ENCODE measurements at regions not wholly inside any gene's neighbourhood (a gene's known extent, or its start where the extent isn't known, plus 50 kb on each side); places are given as distances from the start of the nearest gene placed in this dataset.

DNA sequence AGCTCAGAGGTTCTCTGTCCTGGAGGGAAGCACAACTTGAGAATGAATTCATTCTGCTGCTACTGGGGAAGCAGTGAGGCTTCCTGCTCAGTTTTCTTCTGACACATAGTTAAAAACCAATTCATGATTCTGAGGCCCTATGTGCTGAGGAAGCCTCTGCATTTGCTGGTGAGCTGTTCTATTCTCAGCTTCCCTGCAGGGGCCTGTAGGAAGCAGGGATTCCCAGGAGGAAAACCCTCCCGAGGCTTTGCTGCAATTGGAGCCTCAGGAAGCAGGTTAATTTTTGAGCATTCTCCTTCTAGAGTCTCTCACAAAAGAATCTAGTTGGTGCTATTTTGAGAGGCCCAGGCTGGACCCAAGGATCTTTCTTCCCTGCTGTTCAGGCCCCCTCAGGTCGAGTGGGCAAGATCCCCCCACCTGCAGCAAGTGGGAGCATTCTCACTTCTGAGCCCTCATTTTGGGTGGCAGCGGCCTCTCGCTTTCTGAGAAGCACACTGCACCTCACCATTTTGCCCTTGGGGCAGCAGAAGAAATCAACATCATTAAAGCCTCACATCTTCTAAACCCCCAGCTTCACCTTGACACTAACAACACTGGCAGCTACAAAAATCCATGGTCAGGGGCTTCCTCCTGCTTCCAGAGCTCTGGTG, 197.5 kb upstream of the TSC22D2 start:
- DNase-seq (ENCODE audit: low spot score), result no peak
- ATAC-seq, result no peak
- intact Hi-C loops (cut with DNase I), result no loop called here

DNA sequence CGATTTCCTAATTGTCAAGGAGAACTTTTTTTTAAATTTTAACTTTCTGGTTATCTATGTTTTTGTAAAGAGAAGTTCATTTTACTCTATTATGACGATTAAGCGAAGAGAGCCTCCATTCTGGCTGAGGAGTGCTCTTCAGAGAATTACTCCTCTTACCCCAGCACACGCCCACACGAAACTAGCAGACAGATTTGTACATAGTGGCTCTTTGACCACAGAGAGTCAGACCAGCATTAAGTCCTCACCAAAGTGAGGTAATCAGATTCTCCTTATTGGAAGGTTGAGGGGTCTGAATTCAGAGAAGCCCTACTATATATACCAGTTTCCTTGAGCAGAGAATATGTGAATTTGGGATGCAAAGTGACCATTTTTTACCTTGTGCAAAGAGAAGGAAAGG, 204.8 kb upstream of the TSC22D2 start:
- no peak for DNase-seq (ENCODE audit: low spot score)
- intact Hi-C loops (cut with DNase I), result no loop called here
- peak; percentile 82 for ATAC-seq

DNA sequence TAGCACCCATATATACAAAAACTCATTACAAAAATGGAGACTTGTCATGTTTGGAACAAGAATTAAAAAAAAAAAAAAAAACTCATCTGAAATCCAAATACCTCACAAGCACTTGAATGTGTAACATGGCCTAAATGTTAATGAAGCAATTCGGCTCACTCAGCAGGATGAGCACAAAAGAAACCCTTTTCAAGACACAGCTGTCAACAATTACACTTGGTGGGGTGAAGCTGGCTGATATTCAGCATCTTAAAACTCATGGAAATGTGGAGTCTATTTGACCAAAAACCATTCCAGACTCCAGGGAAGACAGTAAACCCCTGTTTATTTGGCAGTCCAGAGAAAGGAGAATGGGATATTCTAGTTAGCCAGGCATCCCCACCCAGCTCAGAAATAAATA, 205.4 kb upstream of the TSC22D2 start:
- ATAC-seq, result peak; percentile 68
- DNase-seq (ENCODE audit: low spot score), result no peak
- intact Hi-C loops (cut with DNase I), result no loop called here

DNA sequence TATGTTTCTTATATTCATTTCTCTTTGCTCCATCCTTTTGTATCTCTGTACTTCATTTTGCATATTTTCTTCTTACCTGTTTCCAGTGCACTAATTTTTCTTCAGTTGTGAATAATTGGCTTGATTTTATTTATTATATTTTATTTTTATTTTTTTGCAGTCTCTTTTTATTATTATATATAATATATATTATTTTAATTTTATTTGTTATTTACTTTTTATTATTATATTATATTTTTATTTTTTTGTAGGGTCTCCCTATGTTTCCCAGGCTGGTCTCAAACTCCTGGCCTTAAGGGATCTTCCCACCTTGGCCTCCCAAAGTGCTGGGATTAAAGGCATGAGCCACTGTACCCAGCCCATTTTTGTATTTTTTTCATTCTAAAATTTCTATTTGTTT, 213.1 kb upstream of the TSC22D2 start:
- DNase-seq (ENCODE audit: low spot score), result no peak
- ATAC-seq, result no peak
- intact Hi-C loops (cut with DNase I), result no loop called here

DNA sequence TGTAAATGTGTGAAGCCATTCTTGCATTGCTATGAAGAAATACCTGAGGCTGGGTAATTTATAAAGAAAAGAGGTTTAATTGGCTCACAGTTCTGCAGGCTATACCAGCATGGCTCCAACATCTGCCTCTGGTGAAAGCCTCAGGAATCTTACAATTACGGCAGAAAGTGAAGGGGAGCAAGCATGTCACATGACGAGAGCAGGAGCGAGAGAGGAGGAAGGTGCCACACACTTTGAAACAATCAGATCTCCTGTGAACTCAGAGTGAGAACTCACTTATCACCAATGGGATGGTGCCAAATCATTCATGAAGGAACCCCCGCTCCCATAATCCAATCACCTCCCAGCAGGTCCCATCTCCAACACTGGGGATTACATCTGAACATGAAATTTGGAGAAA, 213.6 kb upstream of the TSC22D2 start:
- DNase-seq (ENCODE audit: low spot score), result no peak
- intact Hi-C loops (cut with DNase I), result no loop called here

DNA sequence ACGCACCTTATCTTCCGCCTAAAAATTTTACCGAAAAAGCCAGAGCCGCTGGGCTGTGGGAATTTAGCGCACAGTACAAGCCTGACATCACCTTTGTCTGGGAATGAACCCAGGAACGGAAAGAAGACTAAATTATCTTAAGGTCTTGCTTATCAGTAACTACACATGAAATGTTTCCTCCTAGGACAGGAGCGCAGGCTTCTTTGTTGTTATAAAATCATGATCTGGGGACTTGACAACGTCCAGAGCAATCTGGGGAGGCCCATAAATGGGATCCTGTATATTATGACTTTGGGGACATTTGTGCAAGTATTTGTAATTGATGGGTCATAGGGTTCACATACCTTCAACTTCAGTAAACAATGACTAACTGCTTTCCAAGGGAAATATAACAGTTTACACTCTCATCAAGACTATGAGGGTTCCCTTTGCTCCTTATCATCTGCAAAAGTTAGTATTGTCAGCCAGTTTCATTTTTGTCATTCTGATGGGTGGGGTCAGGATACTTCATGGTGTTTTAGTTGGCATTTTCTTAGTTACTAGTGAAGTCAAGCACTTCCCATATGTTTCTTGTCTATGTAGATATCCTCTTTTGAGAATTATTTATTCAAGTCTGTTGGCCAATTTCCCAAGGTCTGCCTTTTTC, 213.9 kb upstream of the PFN2 start:
- DNase-seq (ENCODE audit: low spot score) (no peak), ATAC-seq (peak; percentile 23)
- intact Hi-C loops (cut with DNase I), result loop anchor here (5.0 kb wide), 1 partner anchor 212 kb away; the partner anchor contains the start of gene PFN2

More for the DNA sequence above, 213.6 kb upstream of the TSC22D2 start:
- no peak for ATAC-seq

DNA sequence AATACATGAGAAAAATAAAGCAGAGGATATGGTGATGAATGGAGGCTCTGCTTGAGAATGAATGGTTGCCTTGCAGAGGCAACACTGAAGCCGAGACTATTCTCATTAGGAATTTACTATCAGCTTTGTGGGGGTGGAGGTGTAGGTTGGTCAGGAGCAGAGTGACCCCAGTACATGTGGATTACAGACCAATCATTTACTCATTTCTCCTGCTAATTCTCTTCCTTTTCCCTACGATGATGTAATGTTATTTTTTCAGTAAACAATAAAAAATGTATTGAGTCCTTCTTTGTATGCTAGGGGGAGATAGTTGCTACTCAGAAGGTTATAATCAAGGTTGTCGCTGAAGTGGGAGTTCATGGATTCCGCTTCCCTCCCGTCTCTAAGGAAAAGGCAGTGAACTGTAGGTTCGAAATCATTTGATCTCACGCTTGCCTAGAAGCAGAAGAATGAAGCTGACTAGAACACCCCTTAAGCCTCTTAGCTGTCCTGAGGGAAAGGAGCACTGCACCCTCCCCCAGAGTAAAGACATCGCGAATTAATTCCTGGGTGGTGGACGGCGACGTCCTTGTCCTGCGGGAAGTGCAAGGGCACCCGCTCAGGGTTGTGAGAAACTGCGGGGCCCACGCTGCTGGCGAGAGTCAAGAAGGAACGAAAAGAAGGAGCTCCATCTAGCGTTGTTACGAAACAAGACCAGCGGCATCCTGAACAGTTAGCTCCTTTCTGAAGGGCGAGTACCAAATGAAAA, 213.2 kb upstream of the PFN2 start:
- peak; percentile 97 for ATAC-seq
- intact Hi-C loops (cut with DNase I), result loop anchor here (5.0 kb wide), 1 partner anchor 212 kb away; the partner anchor contains the start of gene PFN2
- peak; percentile 80 for DNase-seq (ENCODE audit: low spot score)

DNA sequence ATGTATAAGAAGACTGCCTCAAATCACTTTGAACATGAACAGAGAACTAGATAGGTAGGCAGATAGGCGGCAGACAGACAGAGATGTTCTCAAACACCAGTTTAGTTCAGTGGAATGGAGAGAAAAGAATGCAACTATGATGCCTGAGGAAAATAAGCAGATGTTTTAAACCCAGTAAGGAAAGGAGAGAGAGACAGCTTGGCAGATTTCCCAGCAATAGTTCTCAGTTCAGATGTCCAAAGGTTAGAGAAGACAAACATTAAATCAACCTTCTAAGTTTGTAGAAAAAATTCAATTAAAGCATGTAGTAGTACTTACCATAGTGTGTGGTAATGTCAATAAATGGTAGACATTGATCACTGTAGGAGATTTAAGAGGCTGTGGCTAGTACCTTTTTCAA, 209.6 kb upstream of the PFN2 start:
- intact Hi-C loops (cut with DNase I), result loop anchor here (5.0 kb wide), 1 partner anchor 208 kb away; the partner anchor contains the start of gene PFN2
- ATAC-seq, result no peak

DNA sequence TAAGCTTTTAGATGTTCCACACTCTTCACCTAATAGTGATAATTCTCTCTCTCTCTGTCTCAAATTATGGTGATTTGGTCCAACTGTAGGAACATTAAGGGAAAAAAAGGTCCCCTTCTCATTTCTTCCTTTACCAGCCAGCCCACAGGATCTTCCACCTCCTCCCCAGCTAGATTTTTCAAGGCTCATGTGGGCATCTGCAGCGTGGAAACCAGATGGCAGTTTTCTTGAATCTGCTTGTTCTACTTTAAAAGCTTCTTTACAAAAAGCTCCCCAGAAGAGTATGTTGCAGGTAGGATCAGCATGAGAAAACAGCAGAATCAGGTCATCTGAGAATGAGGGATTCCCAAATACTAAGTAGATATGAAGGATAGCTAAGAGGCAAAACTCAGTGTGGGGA, 208.6 kb upstream of the PFN2 start:
- intact Hi-C loops (cut with DNase I), result no loop called here
- no peak for ATAC-seq
- DNase-seq (ENCODE audit: low spot score), result no peak

More for the DNA sequence above, 209.6 kb upstream of the PFN2 start:
- DNase-seq (ENCODE audit: low spot score), result no peak

DNA sequence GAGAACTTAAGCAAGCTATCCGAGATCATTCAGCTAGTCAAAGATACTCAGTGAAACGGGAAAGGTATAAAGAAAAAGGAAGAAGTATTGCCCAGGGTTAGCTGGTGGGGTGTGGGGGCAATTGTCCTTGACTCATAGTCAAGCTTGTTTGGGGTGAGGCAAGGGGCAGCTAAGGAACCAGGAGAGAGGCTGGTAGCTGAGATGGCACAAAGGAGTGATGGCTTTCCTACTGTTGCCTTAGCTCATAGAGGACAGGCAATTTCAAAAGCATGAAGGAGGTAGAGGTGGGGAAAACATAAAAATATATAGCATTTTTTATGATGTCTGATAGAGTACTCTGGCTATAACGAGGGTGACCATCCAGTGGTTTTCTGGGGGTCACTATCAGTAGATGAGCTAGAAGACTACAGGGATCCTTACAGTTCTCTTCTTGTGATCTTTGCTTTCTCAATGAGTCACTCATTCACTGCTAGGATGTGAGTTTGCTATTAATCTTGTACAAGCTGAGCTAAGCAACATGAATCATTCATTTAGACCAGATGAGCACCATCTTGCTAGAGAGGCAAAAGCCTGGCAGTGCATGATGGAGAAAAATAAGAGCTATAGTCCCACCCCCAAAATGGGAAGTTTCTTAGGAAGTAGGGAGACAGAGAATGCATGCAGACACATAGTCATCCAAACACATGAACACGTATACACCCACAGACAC, 207.1 kb upstream of the PFN2 start:
- intact Hi-C loops (cut with DNase I), result no loop called here
- DNase-seq (ENCODE audit: low spot score) (no peak), ATAC-seq (no peak)

DNA sequence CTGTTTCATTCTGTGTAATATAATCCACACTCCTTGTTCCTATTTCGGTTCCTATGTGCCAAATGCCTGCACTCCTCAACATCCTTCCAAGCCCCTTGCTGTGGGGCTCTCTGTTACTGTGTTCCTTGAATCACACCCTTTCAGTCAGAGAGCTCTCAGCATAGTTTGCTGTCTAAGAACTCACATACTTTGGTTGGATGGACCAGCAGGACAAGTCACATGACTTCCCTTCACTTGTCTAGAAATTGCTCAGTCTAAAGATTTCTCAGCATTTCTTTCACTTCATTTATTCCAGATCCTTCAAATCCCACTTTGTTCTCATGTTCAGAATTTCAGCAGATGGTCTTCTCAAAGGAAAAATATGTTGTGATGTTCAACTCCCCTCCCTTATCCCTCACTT, 203.5 kb upstream of the PFN2 start:
- DNase-seq (ENCODE audit: low spot score) (no peak), ATAC-seq (no peak)
- intact Hi-C loops (cut with DNase I), result no loop called here

DNA sequence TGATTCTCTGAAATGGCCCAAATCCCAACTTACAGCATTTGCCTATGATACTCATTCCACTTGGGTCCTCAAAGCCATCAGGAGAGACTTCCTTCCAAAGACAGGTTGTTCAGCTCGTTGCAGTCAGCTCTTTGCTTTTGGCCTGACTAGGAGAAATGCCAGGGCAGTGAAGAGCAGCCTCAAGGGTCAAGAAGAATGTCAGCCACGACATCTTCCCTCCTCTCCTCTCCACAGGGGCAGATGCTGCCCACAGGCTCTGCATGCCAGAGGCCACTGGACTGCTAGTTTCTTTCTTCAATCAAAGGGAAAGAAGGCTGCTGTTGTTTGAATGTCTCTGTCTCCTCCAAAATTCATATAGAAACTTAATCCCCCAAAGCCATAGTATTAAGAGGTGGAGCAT, 201.7 kb upstream of the PFN2 start:
- ATAC-seq (no peak), DNase-seq (ENCODE audit: low spot score) (no peak)
- intact Hi-C loops (cut with DNase I), result no loop called here

DNA sequence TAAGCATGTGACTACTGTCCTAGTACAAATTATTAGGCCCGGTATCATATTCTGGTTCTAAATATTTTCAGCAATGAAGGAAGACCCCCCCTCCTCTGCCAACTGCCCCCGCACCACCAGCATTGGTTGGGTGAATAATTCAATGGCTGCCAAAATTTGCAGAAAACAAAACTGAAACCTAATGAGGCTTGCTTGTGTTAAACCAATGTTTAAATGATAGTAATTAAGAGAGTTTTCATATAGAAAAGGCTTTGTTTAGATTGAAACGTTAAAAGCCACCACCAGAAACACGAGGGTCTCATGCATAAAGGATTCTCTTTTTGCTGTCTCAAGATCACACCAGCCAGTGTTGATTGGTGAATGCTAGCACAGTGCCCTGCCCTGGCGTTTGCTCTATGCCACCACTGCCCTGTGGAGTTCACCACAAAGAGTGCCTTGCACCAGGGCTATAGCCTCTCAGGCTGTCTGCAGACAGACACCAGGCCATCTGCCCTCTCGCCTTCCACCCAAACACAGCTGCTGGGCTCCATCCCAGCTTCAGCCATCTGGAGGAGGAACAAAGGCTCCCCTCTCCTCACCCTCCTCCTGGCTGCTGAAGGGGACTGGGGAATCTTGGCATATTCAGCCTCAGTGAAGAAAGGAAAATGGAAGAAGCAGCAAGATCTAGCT, 200.3 kb upstream of the PFN2 start:
- ATAC-seq (peak; percentile 82), DNase-seq (ENCODE audit: low spot score) (no peak)
- intact Hi-C loops (cut with DNase I), result no loop called here

DNA sequence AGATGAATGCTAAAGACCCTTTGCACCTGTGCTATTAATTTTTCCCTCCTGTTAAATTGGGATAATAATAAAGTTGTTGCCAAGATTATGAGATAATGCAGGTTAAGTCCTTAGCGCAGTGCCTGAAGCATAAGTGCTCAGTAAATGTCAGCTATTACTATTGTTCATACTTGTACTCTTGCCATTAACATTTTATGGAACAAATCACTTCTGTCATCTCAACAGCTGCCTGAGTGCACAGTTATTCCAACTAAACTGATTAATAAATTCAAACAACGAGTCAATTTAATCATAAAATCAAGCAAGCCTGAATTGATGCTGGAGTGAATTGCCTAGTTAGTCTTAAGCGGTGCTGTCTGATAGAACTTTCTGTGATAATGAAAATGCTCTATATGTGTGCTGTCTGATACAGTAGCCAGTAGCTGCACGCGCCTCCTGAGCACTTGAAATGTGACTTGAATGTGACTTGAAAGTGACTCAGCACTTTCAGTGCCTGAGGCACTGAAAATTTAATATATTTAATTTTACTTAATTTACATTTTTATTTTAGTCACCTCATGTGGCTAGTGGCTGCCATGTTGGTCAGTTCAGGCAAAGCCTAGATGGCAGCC, 198.7 kb upstream of the PFN2 start:
- ATAC-seq, result no peak
- DNase-seq (ENCODE audit: low spot score), result no peak
- intact Hi-C loops (cut with DNase I), result no loop called here

DNA sequence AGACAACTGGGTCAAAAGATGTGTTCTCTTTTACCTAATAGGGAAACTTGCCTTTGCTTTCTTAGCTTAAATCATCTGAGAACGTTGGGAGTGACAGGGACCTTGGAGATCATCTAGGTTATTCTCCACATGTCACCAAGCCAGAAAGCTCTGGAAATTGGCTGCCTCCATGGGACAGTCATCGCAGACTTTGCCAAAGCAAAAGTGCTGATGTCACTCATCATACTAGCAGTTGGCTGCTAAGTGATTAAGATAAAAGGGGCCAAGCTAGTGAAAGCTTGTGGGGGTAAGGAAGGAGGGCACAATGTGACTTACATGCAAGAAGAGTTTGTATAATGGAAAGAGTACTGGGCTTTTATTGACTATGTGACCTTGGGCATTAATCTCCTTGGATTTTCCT, 198.0 kb upstream of the PFN2 start:
- DNase-seq (ENCODE audit: low spot score), result no peak
- peak; percentile 26 for ATAC-seq
- intact Hi-C loops (cut with DNase I), result no loop called here

DNA sequence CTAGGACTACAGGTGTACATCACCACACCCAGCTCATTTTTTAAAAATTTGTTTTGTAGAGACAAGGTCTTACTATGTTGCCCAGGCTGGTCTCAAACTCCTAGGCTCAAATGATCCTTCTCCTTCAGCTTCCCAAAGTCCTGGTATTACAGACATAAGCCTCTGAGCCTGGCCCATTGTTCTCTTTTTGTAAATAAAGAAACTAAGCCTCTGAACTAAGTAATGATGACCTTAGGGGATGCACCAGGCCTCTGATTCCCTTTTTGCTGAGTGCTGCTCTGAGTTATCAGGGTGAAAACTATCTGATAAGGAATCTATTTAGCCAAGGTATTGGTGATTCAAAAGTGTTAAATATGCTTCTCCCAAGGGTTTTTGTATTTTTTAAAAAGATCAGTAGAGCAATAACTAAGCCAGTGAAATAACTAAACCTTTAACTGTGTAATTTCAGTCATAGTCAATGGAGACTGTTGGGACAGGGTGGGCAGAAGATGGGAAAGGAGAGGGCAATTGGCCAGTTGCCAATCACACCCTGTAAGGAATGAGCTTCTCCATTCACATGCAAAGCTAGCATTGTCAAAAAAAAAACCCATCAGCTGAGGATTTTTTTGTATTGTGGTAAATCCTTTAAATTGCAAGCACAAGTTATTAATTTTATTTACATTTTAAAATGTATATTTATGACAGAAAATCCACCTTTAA, 194.8 kb upstream of the PFN2 start:
- no peak for DNase-seq (ENCODE audit: low spot score)
- intact Hi-C loops (cut with DNase I), result no loop called here
- ATAC-seq, result no peak

DNA sequence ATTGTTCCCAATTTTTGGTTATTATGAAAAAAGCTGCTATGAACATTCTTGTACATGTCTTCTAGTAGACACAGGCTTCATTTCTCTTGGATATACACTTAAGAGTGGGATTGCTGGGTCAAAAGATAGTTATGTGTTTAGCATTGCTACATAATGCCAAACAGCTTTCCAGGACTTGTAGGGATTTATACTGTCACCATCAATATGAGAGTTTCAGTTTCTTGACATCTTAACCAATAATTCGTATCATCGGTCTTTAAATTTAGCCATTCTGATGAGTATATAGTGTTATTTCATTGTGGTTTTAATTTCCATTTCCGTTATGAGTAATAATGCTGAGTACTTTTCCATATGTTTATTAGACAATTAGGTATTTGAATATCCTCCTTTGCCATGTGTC, 190.3 kb upstream of the PFN2 start:
- intact Hi-C loops (cut with DNase I), result no loop called here
- DNase-seq (ENCODE audit: low spot score) (no peak), ATAC-seq (no peak)

DNA sequence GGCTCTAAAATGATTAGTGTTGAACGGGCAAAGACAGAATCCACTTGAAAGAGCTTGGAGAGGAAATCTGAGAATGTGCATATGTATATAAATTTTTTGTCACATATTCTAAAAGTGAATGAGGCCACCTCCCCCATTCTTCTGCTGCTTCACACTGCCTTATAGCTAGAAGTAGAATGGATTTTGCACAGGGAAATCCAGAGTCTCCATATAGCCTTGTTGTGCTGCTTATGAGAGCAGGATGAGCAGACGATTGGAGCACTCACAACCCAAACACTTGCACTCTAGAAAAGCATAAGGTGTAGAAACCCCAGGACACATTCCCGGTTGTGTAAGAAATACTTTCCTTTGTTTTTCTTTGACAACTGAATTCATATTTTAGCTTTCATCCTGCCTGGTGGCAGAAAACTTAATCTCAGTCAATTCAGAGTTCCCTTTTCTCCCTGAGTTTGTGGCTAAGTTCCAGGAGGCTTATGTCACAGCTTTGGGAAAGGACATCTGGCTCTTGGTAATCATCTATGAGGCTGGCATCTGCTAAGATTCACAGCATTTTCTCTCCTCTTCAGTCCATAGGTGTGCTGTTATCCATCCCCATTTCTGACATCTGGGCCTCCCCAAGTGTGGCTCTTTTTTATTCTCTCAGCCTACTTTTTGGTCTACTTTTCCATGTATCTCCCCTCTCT, 188.4 kb upstream of the PFN2 start:
- ATAC-seq (no peak), DNase-seq (ENCODE audit: low spot score) (no peak)
- intact Hi-C loops (cut with DNase I), result no loop called here

All from sciatic nerve (tissue), 2 donors.